22Rv1 (cell line): ENCODE measurements at regions not wholly inside any gene's neighbourhood (a gene's known extent, or its start where the extent isn't known, plus 50 kb on each side); places are given as distances from the start of the nearest gene placed in this dataset.

Experiments used
- H3K27ac ChIP-seq: fragments of 450-650 bp; 2 replicates; pipeline ENCODE4 v1.5.1; 2017
- ZFX ChIP-seq: fragments of 450-650 bp; IDR thresholded peaks from 2 replicates; pipeline ENCODE4 v1.6.1; 2017; ENCODE audit warnings: antibody characterized with exemption, borderline replicate concordance
- TF ChIP-seq, protein P1 (sequence below): fragments of 450-650 bp; IDR thresholded peaks from 2 replicates; pipeline ENCODE4 v1.5.1; 2017; ENCODE audit warnings: mild to moderate bottlenecking

DNA sequence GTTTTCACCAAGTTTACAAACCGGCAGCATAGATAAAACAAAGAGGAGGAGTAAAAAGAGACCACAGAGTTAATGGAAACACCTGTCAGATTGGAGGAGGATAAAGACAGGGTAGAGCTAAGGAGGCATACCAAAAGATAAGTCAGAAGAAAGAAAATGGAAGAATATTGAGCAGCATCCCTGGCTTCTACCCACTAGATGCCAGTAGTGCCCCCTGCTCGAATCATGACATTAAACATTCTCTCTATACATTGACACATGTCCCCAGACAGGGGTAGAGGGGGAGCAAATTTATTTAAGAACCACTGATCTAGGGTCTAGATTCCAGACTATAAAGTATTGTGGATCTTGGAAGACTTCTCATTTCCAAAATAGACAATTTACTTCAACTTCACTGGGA is 159.8 kb upstream of the ETAA1 start:
- H3K27ac ChIP-seq, result no peak overlapping the region
- TF ChIP-seq, protein P1, sequence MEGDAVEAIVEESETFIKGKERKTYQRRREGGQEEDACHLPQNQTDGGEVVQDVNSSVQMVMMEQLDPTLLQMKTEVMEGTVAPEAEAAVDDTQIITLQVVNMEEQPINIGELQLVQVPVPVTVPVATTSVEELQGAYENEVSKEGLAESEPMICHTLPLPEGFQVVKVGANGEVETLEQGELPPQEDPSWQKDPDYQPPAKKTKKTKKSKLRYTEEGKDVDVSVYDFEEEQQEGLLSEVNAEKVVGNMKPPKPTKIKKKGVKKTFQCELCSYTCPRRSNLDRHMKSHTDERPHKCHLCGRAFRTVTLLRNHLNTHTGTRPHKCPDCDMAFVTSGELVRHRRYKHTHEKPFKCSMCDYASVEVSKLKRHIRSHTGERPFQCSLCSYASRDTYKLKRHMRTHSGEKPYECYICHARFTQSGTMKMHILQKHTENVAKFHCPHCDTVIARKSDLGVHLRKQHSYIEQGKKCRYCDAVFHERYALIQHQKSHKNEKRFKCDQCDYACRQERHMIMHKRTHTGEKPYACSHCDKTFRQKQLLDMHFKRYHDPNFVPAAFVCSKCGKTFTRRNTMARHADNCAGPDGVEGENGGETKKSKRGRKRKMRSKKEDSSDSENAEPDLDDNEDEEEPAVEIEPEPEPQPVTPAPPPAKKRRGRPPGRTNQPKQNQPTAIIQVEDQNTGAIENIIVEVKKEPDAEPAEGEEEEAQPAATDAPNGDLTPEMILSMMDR, result peak; percentile 13; the same call in 1 of the 2 replicates
- TF ChIP-seq ZFX, result no peak

DNA sequence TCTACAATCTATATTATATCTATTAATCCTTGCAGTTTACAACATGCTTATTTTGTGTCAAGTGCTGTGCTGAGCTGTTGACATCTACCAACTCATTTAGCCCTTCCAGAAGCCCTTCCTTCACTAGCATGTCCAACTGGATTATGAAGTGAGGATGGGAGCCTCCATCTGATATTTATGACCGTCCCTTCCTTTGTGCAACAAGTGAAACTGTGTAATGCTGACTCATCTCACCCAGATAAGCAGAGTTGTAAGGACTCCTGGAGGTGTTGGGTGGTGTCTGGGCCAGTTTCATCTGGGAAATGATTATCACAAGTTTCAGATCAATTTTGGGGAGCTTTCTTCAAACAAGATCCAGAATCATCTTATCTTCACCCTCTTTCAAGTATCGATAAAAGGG is 156.6 kb upstream of the ETAA1 start:
- no peak overlapping the region for H3K27ac ChIP-seq
- TF ChIP-seq, protein P1, result no peak
- TF ChIP-seq ZFX, result no peak

DNA sequence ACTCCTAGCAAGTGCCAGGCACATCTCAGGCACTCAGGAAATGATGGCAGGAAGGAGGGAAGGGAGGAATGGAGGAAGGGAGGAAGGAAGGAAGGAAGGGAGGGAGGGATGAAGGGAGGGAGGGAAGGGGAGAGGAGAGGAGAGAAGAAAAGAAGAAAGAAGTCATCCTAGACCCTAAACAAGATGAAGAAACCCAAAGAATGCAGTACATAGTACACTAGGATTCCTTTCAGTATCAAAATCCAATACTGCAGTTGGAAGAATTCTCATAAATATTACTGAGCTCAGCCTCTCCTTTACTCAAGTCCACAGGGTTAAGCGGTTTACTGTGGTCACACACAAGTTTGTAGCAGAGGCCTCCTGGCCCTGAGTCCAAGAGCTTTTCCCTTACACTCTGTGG is 155.7 kb upstream of the ETAA1 start:
- no peak for TF ChIP-seq ZFX
- TF ChIP-seq, protein P1, result no peak
- no peak overlapping the region for H3K27ac ChIP-seq

DNA sequence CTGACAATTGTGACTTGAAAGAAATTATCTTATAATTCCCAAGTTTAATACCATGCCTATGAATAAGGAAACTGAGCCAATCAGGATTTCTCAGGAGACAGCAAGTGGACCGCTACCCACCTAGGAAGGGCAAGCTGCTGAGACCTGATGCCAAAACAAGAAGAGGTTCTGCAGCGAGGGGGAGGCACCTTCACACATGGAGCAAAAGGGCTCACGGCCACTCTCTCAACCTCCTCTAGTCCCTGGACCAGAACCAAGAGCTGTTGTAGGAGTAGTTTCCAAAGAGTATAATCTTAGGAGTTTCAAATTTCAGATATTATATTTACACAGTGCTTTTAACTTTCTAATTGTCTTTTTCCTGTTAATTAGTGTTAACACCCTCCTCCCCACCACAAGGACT is 154.7 kb upstream of the ETAA1 start:
- TF ChIP-seq ZFX, result no peak
- TF ChIP-seq, protein P1, result no peak
- H3K27ac ChIP-seq, result no peak overlapping the region

DNA sequence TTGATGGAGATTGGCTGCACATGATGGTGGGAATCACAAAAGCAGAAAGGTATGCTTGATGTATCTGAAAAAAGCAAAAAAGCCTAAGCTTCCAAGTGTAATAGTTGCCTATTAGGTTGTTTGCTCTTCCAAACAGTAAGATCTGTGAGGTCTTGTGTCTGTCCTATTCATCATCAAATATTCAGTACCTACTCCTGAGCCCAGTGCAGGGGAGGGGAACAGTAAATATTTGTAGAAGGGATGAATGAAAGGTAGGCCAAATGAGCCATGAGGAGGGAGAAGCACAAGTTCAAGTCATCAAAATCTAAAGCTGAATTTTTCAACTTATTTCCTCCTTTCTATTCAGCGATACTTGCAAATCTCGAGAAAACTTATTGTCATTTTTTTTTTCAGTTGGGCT is 153.2 kb upstream of the ETAA1 start:
- H3K27ac ChIP-seq, result no peak overlapping the region
- TF ChIP-seq, protein P1, result no peak
- no peak for TF ChIP-seq ZFX

DNA sequence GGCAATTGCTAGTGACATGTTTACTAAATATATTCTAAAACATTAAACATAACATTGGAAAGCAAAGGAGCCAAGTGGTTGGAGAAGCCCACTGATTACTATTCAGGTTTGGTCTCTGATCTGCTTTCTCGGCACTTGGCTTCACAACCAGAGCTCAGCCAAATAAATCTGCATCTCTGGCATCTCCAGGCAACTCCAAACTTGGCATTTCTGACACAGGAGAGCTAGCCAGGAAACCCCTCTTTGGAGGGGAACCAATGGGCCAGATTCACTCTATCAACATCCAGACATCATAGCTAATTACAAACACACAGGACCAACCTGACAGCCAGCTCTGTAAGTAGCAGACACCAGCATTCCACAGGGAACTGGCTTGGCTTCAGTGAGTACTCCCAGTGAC is 150.3 kb upstream of the ETAA1 start:
- TF ChIP-seq ZFX, result no peak
- TF ChIP-seq, protein P1, result no peak
- no peak overlapping the region for H3K27ac ChIP-seq

DNA sequence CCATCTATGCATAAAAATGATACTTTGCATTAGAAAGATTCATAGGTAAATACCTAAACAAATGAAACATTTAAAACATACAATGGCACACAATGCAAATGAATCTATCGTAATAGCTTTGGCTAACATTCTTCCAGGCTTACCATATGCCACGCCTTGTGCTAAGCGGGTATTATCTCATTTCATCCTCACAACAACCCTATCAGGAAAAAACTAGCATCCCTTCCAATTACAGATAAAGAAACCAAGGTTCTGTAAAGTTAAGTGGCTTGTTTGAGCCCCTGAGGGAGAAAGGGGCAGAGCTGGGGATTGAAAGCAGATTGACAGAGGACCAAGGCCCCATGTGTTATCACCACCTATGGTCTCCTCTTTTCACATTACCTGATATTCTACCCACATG is 145.4 kb upstream of the ETAA1 start:
- no peak for TF ChIP-seq ZFX
- TF ChIP-seq, protein P1, result no peak
- H3K27ac ChIP-seq, result no peak overlapping the region
